GM19099 (cell line): ENCODE measurements at regions not wholly inside any gene's neighbourhood (a gene's known extent, or its start where the extent isn't known, plus 50 kb on each side); places are given as distances from the start of the nearest gene placed in this dataset.

Experiments
- POLR2A ChIP-seq: IDR thresholded peaks from 3 replicates; pipeline ENCODE4 v1.6.1; 2011; ENCODE audit warnings: low read depth; ENCODE audit not compliant: insufficient read length; ENCODE audit errors: extremely low read depth

GRCh38 chr13:44096901-44097300 lies 217.2 kb downstream of the LACC1 start:
- TF ChIP-seq POLR2A, result no peak

- no peak for TF ChIP-seq POLR2A
Observed at GRCh38 chr13:44098559-44098958, 218.9 kb downstream of the LACC1 start.

- no peak for TF ChIP-seq POLR2A
Observed at GRCh38 chr13:44101347-44102083, 221.8 kb downstream of the LACC1 start.

GRCh38 chr13:44103429-44104196 lies 223.9 kb downstream of the LACC1 start:
- TF ChIP-seq POLR2A, result no peak

GRCh38 chr13:44104197-44104490 lies 224.4 kb downstream of the LACC1 start:
- TF ChIP-seq POLR2A, result no peak

GRCh38 chr13:44104969-44105368 lies 225.3 kb downstream of the LACC1 start:
- no peak for TF ChIP-seq POLR2A

GRCh38 chr13:44106266-44107152 lies 226.8 kb downstream of the LACC1 start:
- no peak for TF ChIP-seq POLR2A

- no peak for TF ChIP-seq POLR2A
Observed at GRCh38 chr13:44107357-44108121, 227.8 kb downstream of the LACC1 start.

- no peak for TF ChIP-seq POLR2A
Observed at GRCh38 chr13:44108331-44108858, 228.7 kb downstream of the LACC1 start.

- TF ChIP-seq POLR2A, result no peak
Observed at GRCh38 chr13:44110091-44110621, 230.5 kb downstream of the LACC1 start.

- TF ChIP-seq POLR2A, result no peak
Observed at GRCh38 chr13:44111701-44112100, 232.0 kb downstream of the LACC1 start.

GRCh38 chr13:44112700-44113329 lies 233.1 kb downstream of the LACC1 start:
- TF ChIP-seq POLR2A, result no peak

GRCh38 chr13:44116562-44117332 lies 237.0 kb downstream of the LACC1 start:
- no peak for TF ChIP-seq POLR2A
